ENCODE measurements at regions not wholly inside any gene's neighbourhood (a gene's known extent, or its start where the extent isn't known, plus 50 kb on each side); places are given as distances from the start of the nearest gene placed in this dataset.

GRCh38 chr3:65035246-65035645 lies 347.4 kb upstream of the ADAMTS9 start:
- Histone ChIP-seq H3K27ac (no peak overlapping the region), H3K9me3 (no peaks in the 10 kb centered on the region), H3K4me3 (no peak overlapping the region), H3K36me3 (no peaks in the 10 kb centered on the region), H3K27me3 (no peaks in the 10 kb centered on the region), H3K4me1 (no peaks in the 10 kb centered on the region)
- in situ Hi-C loops (cut with MboI; ENCODE audit: low pct_ligation_motif_present in 1 of 4, low pct_unique_long_range_greater_than_20kb in 1 of 4, low sequenced_read_pairs in 3 of 4) (no loop called here), intact Hi-C loops (cut with DNase I; ENCODE audit: low total_unique reads) (no loop called here)
- DNase-seq, result no peak
- 85 to 94% methylated on average over 2 of the region's 2 CpGs for WGBS, 2 donors (ENCODE audit: low coverage in 1 of 2)
- TF ChIP-seq CTCF (IDR thresholded peaks at IDR 0.05) (no peak), EP300 (IDR thresholded peaks at IDR 0.05; ENCODE audit: low read depth) (no peak)

DNA sequence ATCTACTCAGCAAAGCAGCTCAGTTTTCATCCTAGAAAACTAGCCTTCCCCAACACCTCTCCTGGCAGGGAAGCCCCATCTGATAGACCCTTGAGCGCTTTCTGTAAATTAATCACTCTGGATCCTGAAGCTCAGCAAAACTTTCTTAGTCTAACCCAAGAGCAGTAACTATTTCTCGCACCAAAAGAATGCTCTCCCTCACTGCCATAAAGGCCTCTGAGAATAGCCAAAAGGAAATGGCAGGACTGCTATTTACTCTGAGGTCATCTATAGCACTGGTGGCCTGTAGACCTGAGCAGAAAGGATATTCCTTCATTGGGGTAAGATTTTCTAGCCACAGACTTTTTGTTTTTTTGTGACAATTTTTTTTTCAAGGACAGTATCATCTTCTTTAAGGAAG lies 345.8 kb upstream of the ADAMTS9 start:
- intact Hi-C loops (cut with DNase I; ENCODE audit: low total_unique reads), result no loop called here
- WGBS, 2 donors (ENCODE audit: low coverage in 1 of 2), result 64 to 100% methylated on average over 2 of the region's 2 CpGs
- Histone ChIP-seq H3K4me1 (no peaks in the 10 kb centered on the region), H3K9me3 (no peaks in the 10 kb centered on the region), H3K27ac (no peak overlapping the region), H3K36me3 (no peaks in the 10 kb centered on the region), H3K4me3 (no peak overlapping the region), H3K27me3 (no peaks in the 10 kb centered on the region)
- no peak for DNase-seq
- TF ChIP-seq EP300 (IDR thresholded peaks at IDR 0.05; ENCODE audit: low read depth), result no peak
- TF ChIP-seq CTCF (IDR thresholded peaks at IDR 0.05), result no peak
- no peak for TF ChIP-seq POLR2A (IDR thresholded peaks at IDR 0.05)
- no peak for TF ChIP-seq POLR2AphosphoS5 (IDR thresholded peaks at IDR 0.05)
- in situ Hi-C loops (cut with MboI; ENCODE audit: low pct_ligation_motif_present in 1 of 4, low pct_unique_long_range_greater_than_20kb in 1 of 4, low sequenced_read_pairs in 3 of 4), result no loop called here

DNA sequence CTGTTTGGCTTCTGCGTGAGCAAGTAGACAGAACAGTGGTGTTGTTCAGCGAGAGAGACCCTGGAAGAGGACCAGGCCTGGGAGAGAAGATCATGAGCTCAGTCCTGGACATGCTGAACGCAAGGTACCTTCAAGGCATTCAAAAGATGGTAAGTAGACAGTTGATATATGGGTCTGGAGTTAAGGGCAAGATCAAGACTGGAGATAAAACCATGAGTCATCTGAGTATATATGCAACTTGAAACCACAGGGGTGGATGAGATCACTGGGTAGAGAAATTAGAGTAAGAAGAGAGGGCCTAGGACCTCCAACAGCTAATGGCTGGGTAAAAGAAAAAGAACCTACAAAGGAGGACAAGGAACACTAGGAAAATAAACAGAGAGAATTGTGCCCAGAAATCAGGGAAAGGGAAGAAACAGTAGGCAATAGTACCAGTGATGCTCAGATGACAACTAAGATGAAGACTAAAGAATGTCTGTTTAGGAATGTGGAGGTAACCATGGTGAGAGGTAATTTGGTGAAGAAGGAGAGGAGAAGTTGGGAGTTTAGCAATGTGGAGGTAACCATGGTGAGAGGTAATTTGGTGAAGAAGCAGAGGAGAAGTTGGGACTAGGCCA lies 343.2 kb upstream of the ADAMTS9 start:
- TF ChIP-seq CTCF (IDR thresholded peaks at IDR 0.05), result no peak
- no peak for TF ChIP-seq POLR2A (IDR thresholded peaks at IDR 0.05)
- TF ChIP-seq EP300 (IDR thresholded peaks at IDR 0.05; ENCODE audit: low read depth), result no peak
- TF ChIP-seq POLR2AphosphoS5 (IDR thresholded peaks at IDR 0.05), result no peak
- 77 to 84% methylated on average over 3 of the region's 3 CpGs for WGBS, 2 donors (ENCODE audit: low coverage in 1 of 2)
- H3K27me3 ChIP-seq, result no peaks in the 10 kb centered on the region
- H3K9me3 ChIP-seq, result no peaks in the 10 kb centered on the region
- in situ Hi-C loops (cut with MboI; ENCODE audit: low pct_ligation_motif_present in 1 of 4, low pct_unique_long_range_greater_than_20kb in 1 of 4, low sequenced_read_pairs in 3 of 4) (no loop called here), intact Hi-C loops (cut with DNase I; ENCODE audit: low total_unique reads) (no loop called here)
- H3K4me3 ChIP-seq, result no peak overlapping the region
- H3K27ac ChIP-seq, result no peak overlapping the region
- H3K4me1 ChIP-seq, result no peaks in the 10 kb centered on the region
- H3K36me3 ChIP-seq, result no peaks in the 10 kb centered on the region
- DNase-seq, result no peak

- Histone ChIP-seq H3K36me3 (no peaks in the 10 kb centered on the region), H3K9me3 (no peaks in the 10 kb centered on the region), H3K27ac (no peak overlapping the region), H3K4me1 (no peaks in the 10 kb centered on the region), H3K4me3 (no peak overlapping the region), H3K27me3 (no peaks in the 10 kb centered on the region)
- WGBS, 2 donors (ENCODE audit: low coverage in 1 of 2), result 73 to 87% methylated on average over 3 to 4 of the region's 4 CpGs
- intact Hi-C loops (cut with DNase I; ENCODE audit: low total_unique reads) (no loop called here), in situ Hi-C loops (cut with MboI; ENCODE audit: low pct_ligation_motif_present in 1 of 4, low pct_unique_long_range_greater_than_20kb in 1 of 4, low sequenced_read_pairs in 3 of 4) (no loop called here)
- no peak for DNase-seq
- TF ChIP-seq CTCF (IDR thresholded peaks at IDR 0.05), result no peak
- no peak for TF ChIP-seq EP300 (IDR thresholded peaks at IDR 0.05; ENCODE audit: low read depth)
- TF ChIP-seq POLR2A (IDR thresholded peaks at IDR 0.05), result no peak
- TF ChIP-seq POLR2AphosphoS5 (IDR thresholded peaks at IDR 0.05), result no peak
These were observed 342.3 kb upstream of the ADAMTS9 start for GRCh38 chr3:65030014-65030627.

Measured in transverse colon (tissue), 4 donors.